NCI-H2107 treated with DMSO at 0.1 percent for 48 hours (cell line): ENCODE measurements at regions not wholly inside any gene's neighbourhood (a gene's known extent, or its start where the extent isn't known, plus 50 kb on each side); places are given as distances from the start of the nearest gene placed in this dataset.
"Not testable (repeated sequence)": the region's sequence is repeated elsewhere in the genome, so short reads cannot be mapped to it uniquely, and the experiment has no call there.

Experiments used
- DNase-seq: peaks from one replicate; lab custom pipeline; 2025; ENCODE audit not compliant: unreplicated experiment; lab: John Stamatoyannopoulos, UW

GRCh38 chr1:58201492-58202106, 344.9 kb downstream of the OMA1 start:
- DNase-seq: no peak

GRCh38 chr1:58200437-58200836, 346.1 kb downstream of the OMA1 start:
- no peak for DNase-seq

DNA sequence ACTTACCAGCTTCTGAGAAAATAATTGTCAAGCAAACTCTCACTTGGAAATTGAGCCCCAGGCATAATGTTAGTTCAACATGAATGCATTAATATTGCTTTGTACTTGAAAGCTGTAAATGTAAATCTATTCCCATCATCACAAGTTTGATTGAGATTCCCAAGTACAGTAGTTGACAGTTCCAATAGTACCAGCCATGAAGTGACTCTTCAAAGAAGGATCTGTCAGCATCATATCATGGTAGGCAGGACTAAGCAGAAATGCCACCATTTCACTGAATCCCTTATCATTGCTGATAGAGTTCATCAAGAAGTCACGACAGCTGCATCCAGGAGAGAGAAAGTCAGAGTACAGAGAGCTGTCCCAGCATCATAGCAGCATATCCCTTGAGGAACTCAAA, 348.7 kb downstream of the OMA1 start:
- no peak for DNase-seq

- DNase-seq: peak; percentile 2
These were observed 356.1 kb downstream of the OMA1 start for GRCh38 chr1:58190267-58190988.

DNA sequence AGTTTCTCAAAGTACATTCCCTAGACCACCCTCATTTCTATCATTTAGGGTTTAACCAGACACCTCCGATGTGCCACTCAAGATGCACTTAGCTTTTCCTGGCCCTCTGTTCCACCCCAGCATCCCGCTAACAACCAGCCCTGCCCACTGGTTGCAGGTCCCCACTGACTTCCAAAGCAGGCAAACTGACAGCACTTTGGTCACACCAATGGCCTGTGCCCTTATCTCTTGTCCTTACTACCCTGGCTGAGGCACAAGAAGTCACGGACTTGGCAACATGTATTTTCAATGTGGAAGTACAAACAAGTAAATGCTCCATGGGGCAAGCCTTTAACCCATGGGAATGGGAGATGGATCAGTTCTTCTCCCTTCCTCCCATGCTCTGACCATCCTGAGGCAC, 357.1 kb downstream of the OMA1 start:
- DNase-seq: no peak

GRCh38 chr1:58183286-58183685, 363.2 kb downstream of the OMA1 start:
- DNase-seq: no peak

DNA sequence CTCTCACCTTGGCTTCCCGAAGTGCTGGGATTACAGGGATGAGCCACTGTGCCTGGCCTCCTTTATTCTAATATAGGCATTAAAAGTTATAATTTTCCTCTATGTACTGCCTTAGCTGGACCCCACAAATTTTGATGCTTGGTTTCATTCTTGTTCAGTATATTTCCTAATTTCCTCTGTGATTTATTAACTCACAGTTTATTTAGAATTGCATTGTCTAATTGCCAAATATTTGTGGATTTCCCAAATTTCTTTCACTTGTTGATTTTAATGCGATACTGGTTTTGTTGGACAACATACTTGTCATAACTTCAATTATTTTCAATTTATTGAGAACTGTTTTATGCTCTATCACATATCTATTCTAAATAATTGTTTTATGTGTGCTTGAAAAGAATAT, 366.0 kb downstream of the OMA1 start:
- no peak for DNase-seq

DNA sequence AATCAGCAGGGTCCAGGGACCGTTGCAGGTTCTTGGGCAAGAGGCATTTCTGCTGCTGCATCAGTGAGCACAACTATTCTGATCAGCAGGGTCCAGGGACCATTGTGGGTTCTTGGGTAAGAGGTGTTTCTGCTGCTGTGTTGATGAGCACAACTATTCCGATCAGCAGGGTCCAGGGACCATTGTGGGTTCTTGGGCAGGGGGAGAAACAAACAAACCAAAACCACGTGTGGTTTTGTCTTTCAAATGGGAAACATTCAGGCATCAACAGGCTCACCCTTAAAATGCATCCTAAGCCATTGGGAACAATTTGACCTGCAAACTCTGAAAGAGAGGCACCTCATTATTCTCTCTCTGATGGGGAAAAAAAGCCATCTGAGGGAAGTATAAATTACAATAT, 377.4 kb downstream of the OMA1 start:
- DNase-seq: not testable (repeated sequence)

DNA sequence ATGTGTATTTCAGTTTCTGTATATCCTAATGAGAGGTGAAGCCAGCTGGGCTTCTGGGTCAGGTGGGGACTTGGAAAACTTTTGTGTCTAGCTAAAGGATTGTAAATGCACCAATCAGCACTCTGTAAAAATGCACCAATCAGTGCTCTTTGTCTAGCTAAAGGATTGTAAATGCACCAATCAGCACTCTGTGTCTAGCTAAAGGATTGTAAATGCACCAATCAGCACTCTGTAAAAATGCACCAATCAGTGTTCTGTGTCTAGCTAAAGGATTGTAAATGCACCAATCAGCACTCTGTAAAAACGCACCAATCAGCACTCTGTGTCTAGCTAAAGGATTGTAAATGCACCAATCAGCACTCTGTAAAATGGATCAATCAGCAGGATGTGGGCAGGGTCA, 379.4 kb downstream of the OMA1 start:
- DNase-seq: not testable (repeated sequence)

DNA sequence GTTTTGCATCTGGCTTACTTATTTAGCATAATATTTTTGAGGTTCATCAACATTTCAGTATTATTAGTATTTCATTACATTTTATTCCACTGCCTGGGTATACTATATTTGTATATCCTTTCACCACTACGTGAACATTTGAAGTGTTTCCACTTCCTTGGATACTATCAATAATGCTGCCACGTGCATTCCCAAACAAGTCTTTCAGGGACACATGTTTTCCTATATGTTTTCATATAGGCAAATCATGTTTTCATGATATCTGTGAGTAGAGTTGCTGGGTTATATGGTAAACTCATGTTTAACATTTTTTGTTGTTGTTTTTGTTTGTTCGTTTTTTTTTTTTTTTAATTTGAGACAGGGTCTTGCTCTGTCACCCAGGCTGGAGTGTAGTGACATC, 380.1 kb downstream of the OMA1 start:
- no peak for DNase-seq

- DNase-seq: no peak
These were observed 381.5 kb downstream of the OMA1 start for GRCh38 chr1:58165073-58165472.

DNA sequence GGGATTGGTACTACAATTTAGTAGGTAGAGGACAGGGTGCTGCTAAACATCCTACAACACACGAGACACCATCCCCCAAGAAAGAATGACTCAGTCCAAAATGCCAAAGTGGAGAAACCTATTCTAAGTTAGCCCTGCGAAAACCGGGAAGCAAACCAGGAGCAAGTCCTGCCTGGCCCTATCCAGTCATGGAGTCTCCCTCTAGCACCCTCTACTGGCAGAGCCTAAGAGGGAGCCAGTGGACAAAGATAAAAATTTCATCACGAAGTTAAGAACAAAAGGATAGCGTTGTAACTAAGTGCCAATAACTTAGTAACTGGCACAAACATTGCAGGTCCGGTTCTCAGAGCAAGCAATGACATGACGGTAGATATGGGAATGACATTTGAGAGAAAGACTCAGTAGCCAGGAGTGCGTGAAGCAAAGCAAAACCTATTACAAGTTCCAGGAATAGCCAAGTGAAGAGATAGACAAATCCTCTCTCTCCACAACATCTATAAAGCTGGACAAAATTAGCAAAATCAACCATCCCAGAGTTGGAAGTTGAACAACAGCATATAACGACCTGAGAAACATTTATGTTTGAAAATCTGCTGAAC, 383.5 kb downstream of the OMA1 start:
- peak; percentile 63 for DNase-seq

GRCh38 chr1:58159434-58159830, 387.1 kb downstream of the OMA1 start:
- DNase-seq: no peak

- DNase-seq: no peak
These were observed 387.8 kb downstream of the OMA1 start for GRCh38 chr1:58158506-58159433.

- DNase-seq: no peak
These were observed 388.5 kb downstream of the OMA1 start for GRCh38 chr1:58158016-58158415.

DNA sequence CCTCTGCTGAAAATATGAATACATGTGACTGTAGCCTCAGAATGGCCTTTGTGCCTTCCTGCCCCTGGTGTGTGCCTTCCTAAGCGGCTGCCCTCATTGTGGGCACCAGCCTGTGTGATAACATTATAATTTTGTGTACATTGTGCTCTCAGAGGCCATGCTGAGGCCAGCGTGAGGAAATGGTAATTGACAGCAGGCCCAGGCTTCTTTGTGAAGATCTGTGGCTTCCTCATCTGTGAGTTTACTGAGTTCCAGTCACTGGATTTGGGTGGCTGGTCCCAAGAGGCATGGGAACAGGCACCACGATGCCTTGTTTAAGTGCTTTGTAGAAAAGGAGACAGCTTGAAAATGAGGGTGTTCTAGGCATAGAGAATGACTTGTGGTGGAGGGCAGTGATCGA, 389.3 kb downstream of the OMA1 start:
- peak; percentile 37 for DNase-seq

DNA sequence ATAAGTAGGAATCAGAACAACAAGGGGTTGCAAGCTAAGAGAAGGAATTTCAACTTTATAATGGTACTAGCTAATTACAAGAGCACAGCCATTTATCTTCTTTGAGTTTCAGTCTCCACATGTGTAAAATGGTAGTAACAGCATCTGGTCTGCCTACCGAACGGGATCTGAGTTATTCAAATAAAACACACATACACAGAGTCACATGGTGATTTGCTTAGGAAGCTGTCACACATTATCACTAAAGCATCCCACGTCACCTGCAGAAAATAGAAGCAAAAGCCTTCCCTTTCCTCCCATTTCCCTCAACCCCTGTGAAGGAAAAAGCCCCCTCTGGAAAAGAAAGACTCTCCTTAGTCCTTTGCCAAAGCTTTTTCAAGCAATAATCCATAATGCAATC, 389.7 kb downstream of the OMA1 start:
- DNase-seq: no peak

DNA sequence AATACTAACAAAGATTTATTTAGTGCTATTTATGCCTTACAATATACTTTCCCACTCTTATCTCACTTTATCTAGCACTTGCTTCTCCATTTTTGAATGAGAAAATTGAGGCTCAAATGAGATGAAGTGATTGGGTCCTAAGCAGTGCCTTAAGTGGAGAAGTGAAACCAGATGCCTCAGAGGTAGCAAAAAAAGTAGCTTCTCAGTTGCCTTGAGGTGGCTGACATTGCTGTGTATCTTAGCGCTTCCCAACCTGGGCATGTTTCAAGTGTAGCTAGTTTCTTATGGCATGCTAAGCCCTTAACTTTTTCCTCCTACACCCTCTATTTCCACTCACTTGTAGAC, 390.4 kb downstream of the OMA1 start:
- DNase-seq: no peak

DNA sequence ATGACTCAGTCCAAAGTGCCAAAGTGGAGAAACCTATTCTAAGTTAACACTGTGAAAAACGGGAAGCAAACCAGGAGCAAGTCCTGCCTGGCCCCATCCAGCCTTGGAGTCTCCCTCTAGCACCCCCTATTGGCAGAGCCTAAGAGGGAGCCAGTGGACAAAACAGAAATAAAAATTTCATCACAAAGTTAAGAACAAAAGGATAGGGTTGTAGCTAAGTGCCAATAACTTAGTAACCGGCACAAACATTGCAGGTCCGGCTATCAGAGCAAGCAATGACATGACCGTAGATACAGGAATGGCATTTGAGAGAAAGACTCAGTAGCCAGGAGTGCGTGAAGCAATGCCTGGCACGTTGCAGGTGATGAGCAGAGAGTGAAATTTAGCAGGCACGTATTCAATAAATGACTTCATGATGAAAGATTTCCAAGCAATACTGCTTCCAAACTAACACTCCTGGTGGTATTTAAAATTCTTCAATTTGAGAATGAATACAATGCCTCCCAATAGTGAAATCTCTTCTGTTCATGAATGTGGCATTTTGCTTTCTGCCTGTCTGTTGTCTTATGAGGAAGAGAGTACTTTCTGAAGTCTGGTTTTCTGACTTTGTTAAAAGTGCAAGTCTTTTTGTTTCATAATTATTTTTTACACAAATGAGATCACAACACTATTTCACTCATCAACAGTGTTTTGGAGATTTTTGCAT, 391.0 kb downstream of the OMA1 start:
- DNase-seq: no peak

- DNase-seq: no peak
These were observed 392.3 kb downstream of the OMA1 start for GRCh38 chr1:58154256-58154655.

- DNase-seq: no peak
These were observed 393.8 kb downstream of the OMA1 start for GRCh38 chr1:58152697-58153096.
